Effector memory CD4-positive, alpha-beta T cell (primary cell): ENCODE measurements at regions not wholly inside any gene's neighbourhood (a gene's known extent, or its start where the extent isn't known, plus 50 kb on each side); places are given as distances from the start of the nearest gene placed in this dataset.

Experiments used
- DNase-seq, 3 donors: peaks; one replicate each; pipeline ENCODE4 v3.0.0-alpha.2; 2020
- H3K27ac ChIP-seq: 2 replicates; pipeline ENCODE4 v1.7.0; 2013; ENCODE audit warnings: mild to moderate bottlenecking, low read length, moderate library complexity; ENCODE audit not compliant: insufficient read depth, poor library complexity, severe bottlenecking
- H3K27me3 ChIP-seq: replicated peaks from 2 replicates; pipeline ENCODE4 v1.7.0; 2013; ENCODE audit warnings: mild to moderate bottlenecking, low read length; ENCODE audit not compliant: insufficient read depth, control insufficient read depth, poor library complexity, severe bottlenecking
- H3K36me3 ChIP-seq: 2 replicates; pipeline ENCODE4 v1.7.0; 2013; ENCODE audit warnings: mild to moderate bottlenecking, low read length, moderate library complexity; ENCODE audit not compliant: control insufficient read depth, insufficient read depth
- H3K4me1 ChIP-seq: 2 replicates; pipeline ENCODE4 v1.7.0; 2013; ENCODE audit warnings: low read length, mild to moderate bottlenecking; ENCODE audit not compliant: control insufficient read depth, insufficient read depth, poor library complexity, severe bottlenecking
- H3K4me3 ChIP-seq: 2 replicates; pipeline ENCODE4 v1.7.0; 2013; ENCODE audit warnings: low read length, low read depth, mild to moderate bottlenecking; ENCODE audit not compliant: insufficient read depth, poor library complexity, severe bottlenecking
- H3K9me3 ChIP-seq: 2 replicates; pipeline ENCODE4 v1.7.0; 2013; ENCODE audit warnings: mild to moderate bottlenecking, low read length, moderate library complexity; ENCODE audit not compliant: control insufficient read depth

- Histone ChIP-seq H3K4me1 (no peaks in the 10 kb centered on the region), H3K4me3 (no peak overlapping the region), H3K27ac (no peak overlapping the region), H3K9me3 (no peaks in the 10 kb centered on the region), H3K36me3 (no peaks in the 10 kb centered on the region), H3K27me3 (no peaks in the 10 kb centered on the region)
- no peak for DNase-seq
These were observed 656.7 kb downstream of the EPHA7 start for GRCh38 chr6:92762443-92763273.

- DNase-seq = no peak
- H3K36me3 ChIP-seq = no peaks in the 10 kb centered on the region
- no peak overlapping the region for H3K27ac ChIP-seq
- no peaks in the 10 kb centered on the region for H3K4me1 ChIP-seq
- H3K9me3 ChIP-seq = no peaks in the 10 kb centered on the region
- H3K27me3 ChIP-seq = no peaks in the 10 kb centered on the region
- no peak overlapping the region for H3K4me3 ChIP-seq
These were observed 660.2 kb downstream of the EPHA7 start for GRCh38 chr6:92759178-92759577.

- Histone ChIP-seq H3K27me3 (no peaks in the 10 kb centered on the region), H3K4me1 (no peaks in the 10 kb centered on the region), H3K27ac (no peak overlapping the region), H3K36me3 (no peaks in the 10 kb centered on the region), H3K9me3 (no peaks in the 10 kb centered on the region), H3K4me3 (no peak overlapping the region)
- DNase-seq = no peak
These were observed 661.4 kb downstream of the EPHA7 start for GRCh38 chr6:92757925-92758324.

GRCh38 chr6:92756912-92757311 lies 662.4 kb downstream of the EPHA7 start:
- H3K9me3 ChIP-seq = no peaks in the 10 kb centered on the region
- no peaks in the 10 kb centered on the region for H3K36me3 ChIP-seq
- no peaks in the 10 kb centered on the region for H3K4me1 ChIP-seq
- no peak overlapping the region for H3K4me3 ChIP-seq
- H3K27me3 ChIP-seq = no peaks in the 10 kb centered on the region
- no peak for DNase-seq
- no peak overlapping the region for H3K27ac ChIP-seq

GRCh38 chr6:92753956-92754355 lies 665.4 kb downstream of the EPHA7 start:
- Histone ChIP-seq H3K9me3 (no peaks in the 10 kb centered on the region), H3K4me1 (no peaks in the 10 kb centered on the region), H3K27ac (no peak overlapping the region), H3K36me3 (no peaks in the 10 kb centered on the region), H3K4me3 (no peak overlapping the region), H3K27me3 (no peaks in the 10 kb centered on the region)
- DNase-seq = no peak

GRCh38 chr6:92752114-92752513 lies 667.2 kb downstream of the EPHA7 start:
- no peaks in the 10 kb centered on the region for H3K36me3 ChIP-seq
- H3K27me3 ChIP-seq = no peaks in the 10 kb centered on the region
- no peak overlapping the region for H3K4me3 ChIP-seq
- no peaks in the 10 kb centered on the region for H3K9me3 ChIP-seq
- H3K4me1 ChIP-seq = no peaks in the 10 kb centered on the region
- DNase-seq = no peak
- no peak overlapping the region for H3K27ac ChIP-seq

GRCh38 chr6:92748131-92748530 lies 671.2 kb downstream of the EPHA7 start:
- Histone ChIP-seq H3K4me1 (no peaks in the 10 kb centered on the region), H3K9me3 (no peaks in the 10 kb centered on the region), H3K4me3 (no peak overlapping the region), H3K27ac (no peak overlapping the region), H3K27me3 (no peaks in the 10 kb centered on the region), H3K36me3 (no peaks in the 10 kb centered on the region)
- DNase-seq = no peak

GRCh38 chr6:92737983-92738382 lies 681.4 kb downstream of the EPHA7 start:
- no peaks in the 10 kb centered on the region for H3K36me3 ChIP-seq
- no peak overlapping the region for H3K4me3 ChIP-seq
- no peaks in the 10 kb centered on the region for H3K4me1 ChIP-seq
- H3K9me3 ChIP-seq = no peaks in the 10 kb centered on the region
- no peaks in the 10 kb centered on the region for H3K27me3 ChIP-seq
- H3K27ac ChIP-seq = no peak overlapping the region
- no peak for DNase-seq

- H3K4me1 ChIP-seq = no peaks in the 10 kb centered on the region
- no peaks in the 10 kb centered on the region for H3K9me3 ChIP-seq
- DNase-seq = no peak
- no peak overlapping the region for H3K27ac ChIP-seq
- H3K36me3 ChIP-seq = no peaks in the 10 kb centered on the region
- no peaks in the 10 kb centered on the region for H3K27me3 ChIP-seq
- H3K4me3 ChIP-seq = no peak overlapping the region
These were observed 695.9 kb downstream of the EPHA7 start for GRCh38 chr6:92723390-92723931.

- Histone ChIP-seq H3K4me1 (no peaks in the 10 kb centered on the region), H3K9me3 (no peaks in the 10 kb centered on the region), H3K36me3 (no peaks in the 10 kb centered on the region), H3K4me3 (no peak overlapping the region), H3K27me3 (no peaks in the 10 kb centered on the region), H3K27ac (no peak overlapping the region)
- no peak for DNase-seq
These were observed 699.6 kb downstream of the EPHA7 start for GRCh38 chr6:92719773-92720172.
